Bone marrow (tissue), 2 donors: ENCODE measurements at regions not wholly inside any gene's neighbourhood (a gene's known extent, or its start where the extent isn't known, plus 50 kb on each side); places are given as distances from the start of the nearest gene placed in this dataset.

Experiments used
- DNase-seq, 2 donors: peaks; one replicate each; lab custom pipeline; 2025; lab: John Stamatoyannopoulos, UW

DNA sequence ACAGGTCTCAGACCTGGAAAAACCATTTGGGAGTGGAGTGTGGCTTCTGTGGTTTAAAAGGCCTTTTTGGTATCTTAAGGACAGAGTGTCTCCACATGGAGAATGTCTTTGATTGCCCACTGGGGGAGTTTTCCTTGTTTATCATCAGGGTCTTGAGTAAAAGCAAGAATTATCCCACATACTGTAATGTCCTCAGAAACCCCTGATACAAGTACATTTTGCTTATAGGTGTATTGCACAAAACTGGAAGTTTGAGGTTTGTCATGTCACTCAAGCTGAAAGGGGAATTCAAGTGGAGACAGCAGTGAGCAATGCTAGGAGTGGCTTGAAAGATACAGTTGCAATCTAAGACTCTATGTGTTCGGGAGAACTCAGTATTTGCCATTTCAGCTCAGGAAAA, 62.7 kb upstream of the GRAMD2B start:
- no peak for DNase-seq

DNA sequence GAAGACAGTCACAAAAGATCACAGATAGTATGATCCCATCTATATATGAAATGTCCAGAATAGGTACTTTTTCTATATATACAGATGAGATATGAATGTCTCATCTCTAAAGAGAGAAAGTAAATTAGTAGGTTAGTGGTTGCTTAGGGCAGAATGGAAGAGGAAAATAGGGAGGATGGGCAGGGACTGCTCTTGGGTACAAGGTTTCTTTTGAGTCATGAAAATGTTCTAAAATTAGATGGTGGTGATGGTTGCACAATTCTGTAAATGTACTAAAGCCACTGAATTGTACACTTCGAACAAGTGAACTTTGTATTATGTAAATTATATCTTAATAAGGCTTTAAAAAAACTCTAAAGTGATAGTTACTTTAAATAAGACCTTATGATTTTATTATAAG, 59.6 kb upstream of the GRAMD2B start:
- DNase-seq = no peak

DNA sequence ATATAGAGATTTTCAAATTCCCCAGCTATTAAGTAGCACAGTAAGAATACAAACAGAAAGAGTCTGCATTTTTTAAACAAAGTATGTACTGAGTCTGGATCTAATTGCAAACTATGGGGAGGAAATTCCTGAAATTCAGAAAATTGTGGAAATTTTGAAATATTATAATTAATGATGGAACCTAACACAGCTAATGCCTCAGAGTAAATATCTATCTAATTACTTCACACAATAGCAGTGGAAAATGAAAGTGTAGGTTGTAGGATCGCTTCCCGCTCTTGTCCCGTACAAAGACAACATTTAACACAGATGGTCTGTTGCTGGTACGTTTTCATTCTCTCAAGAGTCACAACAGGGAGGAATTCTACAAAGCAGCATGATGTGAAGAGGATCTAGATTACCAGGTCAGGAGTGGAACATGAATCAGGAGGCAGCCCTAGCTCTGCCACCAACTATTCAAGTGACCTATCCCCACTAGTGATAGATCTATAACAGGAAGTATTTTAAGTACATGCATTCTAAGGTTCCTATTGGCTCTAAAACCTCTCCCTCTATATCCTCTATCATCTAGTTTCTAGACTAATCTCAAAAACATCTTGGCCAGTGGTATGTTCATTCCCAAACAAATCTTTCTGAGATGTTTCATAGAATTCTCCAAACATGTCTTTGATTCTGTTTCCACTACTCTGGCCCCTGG, 58.9 kb upstream of the GRAMD2B start:
- no peak for DNase-seq

DNA sequence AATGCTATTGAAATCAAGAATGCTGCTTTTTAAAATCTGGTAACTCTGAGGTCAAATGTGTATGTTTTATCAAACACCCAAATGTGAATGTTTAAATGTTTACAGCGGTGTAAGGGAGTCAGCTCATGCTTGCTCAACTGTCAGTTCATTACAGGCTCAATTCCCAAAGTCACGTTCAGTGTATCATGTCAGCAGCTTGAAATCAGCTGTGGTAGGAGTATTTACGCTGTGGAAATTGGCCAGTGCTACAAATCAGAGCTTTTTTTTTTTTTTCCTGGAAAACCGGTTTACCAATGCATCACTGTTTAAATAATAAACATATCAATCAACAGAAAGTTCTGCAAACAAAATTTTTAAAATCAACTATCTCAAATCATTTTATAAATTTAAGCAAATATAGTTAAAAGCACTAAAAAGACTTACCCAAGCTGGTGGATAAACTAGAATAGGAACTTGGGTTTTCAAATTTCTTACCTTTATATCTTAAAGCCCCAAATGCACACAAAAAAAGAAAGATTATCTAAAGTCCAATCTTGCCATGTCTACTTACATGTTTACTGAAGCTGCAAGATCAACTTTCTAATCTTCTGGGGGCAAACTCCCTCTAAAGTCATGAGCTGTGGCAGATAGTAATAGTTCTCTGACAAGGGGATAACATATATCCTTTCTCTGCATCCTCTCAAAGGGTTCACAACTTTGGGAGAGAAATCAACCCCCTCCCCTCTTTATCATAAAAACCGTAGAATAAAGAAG, 57.6 kb upstream of the GRAMD2B start:
- DNase-seq = no peak

DNA sequence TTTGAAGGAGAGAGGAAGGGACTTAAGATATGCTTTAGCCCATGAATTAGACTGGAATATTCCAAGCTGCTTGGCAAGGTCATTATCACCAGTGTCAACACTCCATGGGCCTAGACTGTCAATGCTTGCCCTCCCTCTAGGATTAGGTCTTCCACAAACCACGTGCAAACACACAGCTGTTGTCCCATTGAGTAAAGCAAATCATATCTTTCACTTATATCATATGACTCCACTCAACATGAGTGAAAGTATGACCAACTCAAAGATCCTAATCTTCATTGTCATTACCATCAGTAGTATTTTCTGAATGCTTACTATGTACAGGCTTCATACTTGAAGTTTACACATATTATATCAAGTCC, 57.0 kb upstream of the GRAMD2B start:
- no peak for DNase-seq

DNA sequence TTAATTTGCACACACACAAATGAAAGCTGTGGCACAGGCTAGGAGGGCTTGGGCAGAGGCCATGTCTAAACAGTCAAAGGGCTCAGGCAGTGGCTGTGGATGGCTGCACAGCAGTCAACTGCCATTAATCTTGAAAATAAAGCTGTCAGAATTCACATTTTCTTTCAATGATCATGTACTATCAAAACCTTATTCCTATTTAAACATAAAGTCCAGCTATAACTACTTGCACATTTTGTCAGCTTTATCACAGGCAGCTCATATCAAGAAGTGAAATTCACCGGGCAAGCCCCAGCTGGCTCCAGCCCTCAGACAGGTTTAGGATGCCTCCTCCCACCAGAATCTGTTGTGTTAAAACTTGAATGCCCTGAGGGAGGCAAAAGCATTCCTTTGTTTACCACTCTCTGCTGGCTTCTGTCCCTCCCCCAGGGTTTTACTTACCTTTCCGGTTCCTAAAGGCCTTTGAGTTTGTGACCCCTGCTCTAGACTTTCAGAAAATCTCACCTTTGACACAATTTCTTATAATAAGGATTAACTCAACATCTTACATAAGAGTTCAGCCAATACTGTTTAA, 54.9 kb upstream of the GRAMD2B start:
- no peak for DNase-seq

DNA sequence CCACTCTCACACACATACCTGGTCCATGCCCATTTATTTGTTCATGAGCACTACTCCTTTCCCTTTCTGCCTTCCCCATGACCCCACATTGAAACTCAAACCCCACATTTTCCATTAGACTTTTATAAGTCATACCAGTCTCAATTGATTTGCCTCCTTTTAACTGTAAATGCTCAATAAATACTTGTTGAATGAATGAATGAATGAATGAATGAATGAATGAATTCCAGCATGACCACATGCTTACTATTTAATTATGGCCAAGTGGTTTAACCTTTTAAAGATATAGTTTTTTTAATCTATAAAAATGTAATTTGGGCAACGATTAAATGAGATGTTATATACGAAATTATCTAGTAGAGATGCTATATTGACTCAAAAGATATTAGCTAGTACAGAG, 54.1 kb upstream of the GRAMD2B start:
- no peak for DNase-seq

DNA sequence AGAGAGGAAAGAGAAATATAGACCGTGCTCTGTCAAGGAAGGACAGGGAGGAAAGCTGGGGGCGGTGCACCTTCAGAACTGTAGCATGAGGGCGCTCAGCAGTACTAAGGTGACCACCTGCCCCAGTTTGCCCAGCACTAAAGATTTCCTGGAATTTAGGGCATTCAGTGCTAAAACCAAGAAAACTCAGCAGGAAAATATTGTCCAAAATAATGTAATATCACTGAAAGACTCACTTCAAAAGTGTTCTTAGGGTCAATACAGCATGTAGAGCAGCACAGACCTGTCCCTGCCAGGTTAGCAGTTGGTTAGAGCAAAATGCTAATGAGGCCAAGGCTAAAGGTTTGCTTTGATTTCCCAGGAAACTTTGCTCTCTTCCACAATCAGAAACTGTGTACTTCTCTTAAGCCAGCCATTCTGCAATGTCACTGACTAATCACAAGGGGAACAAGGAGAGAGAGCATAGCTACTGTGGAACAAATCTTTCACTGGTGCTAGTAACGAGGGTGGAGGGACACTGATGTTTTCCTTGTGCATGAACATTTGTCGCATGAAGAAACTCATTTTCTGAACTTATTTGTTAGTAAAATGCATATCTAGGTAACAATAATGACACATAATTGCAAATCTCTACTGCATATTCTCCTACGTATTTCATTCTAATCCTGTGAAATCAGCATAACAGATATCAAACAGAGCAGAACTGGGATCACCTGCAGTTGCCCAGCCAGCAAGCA, 53.0 kb upstream of the GRAMD2B start:
- no peak for DNase-seq

DNA sequence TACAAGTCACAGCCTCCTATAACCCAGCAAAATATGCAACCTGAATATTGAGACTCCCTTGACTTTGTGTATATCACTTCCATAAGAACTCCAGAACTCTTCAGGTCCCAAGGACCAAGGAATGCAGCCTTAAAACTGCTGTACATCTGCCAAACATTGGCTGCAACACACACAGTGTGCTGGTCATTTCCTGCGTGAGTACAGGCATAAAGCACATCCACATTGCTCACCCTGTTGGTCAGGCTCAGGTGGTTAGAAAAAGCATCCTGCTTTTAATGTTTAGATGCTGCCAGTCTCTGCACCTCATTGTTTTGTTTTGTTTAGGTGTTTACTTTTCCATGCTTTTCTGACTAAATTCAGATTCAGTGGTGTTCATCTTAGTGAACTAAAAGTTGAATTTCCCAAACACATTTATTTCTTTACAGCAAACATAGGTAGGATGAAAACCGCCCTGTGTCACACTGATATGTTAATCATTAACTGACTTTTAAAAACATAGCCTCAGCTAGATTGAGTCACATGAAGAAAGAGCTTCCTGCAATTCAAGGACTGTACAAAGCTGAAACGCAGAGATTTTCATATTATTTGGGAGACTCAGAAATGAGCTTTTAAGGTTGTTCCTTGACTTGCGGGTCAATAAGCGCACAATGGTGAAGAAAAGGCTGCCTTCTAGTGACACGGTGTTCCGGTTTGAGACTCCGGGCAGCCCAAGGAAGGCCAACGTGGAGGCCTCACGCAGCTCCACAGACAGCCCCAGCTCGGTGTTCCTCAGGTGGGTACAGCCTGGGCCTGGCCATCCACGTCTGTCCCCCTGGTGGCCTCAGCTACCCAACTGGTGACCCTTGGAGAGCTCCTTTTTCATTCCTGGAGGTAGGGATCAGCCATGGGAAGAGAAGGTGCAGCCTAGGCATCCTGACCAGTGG, 52.2 kb upstream of the GRAMD2B start:
- DNase-seq = no peak

DNA sequence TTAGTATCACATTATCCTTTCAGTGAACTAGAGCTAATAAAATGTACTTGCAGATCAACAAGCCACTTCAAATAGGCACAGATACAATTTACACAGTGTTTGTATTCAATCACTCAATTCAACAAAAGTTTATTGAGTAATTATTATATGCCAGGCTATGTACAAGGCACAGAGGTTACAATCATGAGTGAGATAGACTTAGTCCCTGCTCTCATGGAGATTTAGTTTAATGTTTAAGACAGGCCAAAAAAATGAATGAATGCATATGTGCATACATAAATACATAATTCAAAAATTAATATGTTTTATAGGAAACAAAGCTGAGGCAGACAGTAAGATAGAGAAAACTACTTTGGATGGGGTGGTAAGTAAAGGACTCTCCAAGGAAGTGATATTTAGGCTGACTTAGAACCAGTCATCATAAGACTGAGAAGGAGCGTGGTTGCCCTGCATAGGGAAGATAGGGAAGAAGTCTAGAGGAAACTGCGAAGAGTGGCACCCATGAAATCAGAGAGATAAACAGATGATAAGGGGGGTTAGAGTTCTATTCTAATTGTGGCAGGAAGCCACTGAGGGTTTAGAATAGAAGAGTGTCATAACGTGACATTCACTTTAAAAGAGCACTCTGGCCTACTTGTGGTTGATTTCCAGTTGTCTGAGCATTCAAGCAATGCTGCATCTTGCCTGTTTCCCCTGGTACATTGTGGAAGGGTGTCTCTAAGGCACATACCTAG, 49.7 kb upstream of the GRAMD2B start:
- DNase-seq = no peak
